Stimulated activated CD4-positive, alpha-beta T cell treated with anti-CD3 and anti-CD28 coated beads, Interleukin-1b, Interleukin-23, amount 100 ng/mL, for 48 hours (primary cell): ENCODE measurements at regions not wholly inside any gene's neighbourhood (a gene's known extent, or its start where the extent isn't known, plus 50 kb on each side); places are given as distances from the start of the nearest gene placed in this dataset.
A peak's percentile ranks its signal among the peaks of the same experiment; 100 is the strongest.
"Not testable (repeated sequence)": the region's sequence is repeated elsewhere in the genome, so short reads cannot be mapped to it uniquely, and the experiment has no call there.

Source experiments
- DNase-seq: peaks from one replicate; pipeline ENCODE4 v3.0.0-alpha.2; 2020

DNA sequence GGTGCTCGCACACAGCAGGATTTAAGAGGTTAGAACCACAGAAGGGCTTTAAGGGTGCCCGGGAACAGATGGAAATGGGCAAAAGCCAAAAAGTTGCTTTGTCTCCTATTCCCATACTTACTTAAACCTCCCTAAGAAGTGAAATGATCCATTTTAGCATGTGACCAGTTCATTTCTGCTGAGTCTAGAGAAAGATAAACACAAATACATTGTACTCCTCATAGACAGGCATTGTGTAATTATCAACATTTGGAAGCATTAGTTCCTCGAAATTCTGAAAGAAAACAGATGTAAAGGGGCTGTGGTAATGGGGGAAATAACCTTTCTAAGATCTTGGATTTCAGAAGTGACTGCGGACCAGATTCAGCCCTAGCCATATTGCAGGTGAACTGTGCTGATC lies 178.3 kb downstream of the CYB561 start:
- DNase-seq, result no peak

DNA sequence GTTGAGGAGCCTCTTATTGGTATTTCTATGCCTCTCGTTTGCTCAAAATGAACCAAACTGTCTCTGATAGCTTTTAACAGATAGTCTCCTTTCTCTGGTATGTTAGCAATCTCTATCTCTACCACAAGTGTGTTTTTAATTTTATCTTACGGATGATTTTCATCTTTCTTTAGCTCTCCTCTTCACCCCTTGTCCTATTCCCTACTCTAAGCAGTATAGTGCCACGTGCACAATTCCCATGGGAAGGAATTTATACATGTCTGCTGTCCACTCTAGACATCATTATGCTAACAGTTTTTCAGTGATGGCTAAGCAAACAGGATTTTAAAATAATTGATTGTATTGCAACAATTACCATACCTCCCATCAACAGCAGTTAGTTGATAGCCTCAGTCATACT lies 177.3 kb downstream of the CYB561 start:
- no peak for DNase-seq

DNA sequence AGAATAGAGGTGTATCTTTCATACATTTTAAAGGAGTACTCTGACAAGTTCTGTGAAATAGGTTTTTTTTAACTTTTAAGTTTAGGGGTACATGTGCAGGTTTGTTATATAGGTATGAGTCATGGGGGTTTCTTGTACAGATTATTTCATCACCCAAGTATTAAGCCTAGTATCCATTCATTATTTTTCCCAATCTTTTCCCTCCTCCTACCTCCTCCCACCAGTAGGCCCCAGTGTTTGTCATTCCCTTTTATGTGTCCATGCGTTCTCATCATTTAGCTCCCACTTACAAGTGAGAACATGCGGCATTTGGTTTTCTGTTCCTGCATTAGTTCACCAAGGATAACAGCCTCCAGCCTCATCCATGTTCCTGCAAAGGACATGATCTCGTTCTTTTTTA lies 175.5 kb downstream of the CYB561 start:
- DNase-seq, result no peak

DNA sequence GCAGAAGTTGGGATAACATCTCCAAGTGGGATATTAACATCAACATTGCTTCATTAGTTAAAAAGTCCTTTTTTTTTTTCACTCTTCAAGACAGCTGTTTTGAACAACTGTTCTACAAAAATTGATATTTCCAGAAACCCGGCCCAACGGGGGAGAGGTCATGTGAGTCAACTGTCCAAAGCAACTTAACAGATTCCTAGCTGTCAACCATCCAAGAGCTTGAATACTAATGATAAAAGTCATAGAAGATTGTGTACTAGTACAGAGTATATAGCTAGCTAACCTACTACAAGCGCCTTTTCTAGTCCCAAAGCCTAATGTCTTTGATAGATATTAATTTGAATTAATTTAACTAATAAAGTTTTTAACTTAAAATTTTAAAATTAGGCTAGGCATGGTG lies 172.0 kb downstream of the CYB561 start:
- DNase-seq, result no peak

DNA sequence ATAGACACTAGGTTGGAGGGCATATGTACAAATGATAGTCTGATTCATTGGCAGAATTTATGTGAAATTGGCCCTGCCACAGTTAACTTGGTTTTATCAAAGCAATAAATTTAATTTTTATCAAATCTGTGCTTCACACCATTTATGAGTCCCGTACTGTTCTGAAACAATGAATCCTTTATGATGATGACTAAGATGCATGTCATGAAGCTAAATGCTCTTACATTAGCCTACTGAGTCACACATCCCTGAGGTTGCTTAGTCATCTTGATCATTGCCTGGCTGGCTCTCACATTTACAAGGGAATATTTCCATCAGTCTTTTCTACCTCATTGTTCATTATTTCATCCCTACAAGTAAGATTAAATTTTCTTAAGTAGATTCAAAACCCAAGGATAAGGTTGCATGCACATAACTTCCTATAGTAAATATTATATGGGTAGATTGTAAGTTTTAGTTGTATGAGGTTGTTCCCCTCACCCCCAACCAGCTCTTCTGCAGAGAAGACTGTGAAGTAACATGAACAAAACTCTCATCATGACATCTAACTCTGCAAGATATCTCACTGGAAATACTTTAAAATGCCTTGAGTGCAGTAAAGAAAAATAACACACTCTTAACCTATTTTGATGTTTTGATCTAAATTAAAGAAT lies 170.7 kb downstream of the CYB561 start:
- peak; percentile 18 for DNase-seq

DNA sequence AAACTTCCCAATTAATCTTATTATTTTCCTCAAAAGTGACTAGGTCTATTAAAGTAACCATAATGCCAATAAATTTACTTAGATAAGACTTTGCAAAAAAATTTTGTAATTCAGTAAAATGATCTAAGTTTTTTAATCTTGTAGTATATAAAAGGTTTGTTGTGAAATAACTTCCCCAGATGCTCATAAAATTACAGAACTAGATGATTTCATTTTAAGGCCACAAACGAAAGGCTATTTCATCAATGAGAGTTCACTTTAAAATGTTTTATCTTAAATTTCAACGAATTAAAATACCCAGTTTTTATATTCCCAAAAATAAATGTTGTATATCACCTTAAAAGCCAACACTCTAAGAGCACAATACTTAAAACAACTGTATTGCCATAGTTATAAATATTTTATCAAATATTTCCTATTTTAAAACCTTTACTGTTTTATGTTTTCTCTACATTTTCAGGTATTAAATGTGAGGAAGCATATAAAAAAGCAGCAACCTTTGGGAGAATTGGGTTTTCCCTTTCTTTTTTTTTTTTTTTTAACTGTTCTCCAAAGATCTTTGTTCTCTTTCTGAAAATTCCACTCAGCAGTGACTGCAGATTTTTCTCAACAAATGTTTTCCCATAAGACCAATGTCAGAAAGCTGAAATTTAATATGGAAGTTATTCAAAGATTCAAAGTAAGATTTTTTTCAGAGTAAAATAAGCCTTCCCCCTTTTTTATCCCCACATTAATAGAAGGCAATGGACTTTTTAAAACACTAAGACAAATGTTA lies 169.9 kb downstream of the CYB561 start:
- DNase-seq, result no peak

DNA sequence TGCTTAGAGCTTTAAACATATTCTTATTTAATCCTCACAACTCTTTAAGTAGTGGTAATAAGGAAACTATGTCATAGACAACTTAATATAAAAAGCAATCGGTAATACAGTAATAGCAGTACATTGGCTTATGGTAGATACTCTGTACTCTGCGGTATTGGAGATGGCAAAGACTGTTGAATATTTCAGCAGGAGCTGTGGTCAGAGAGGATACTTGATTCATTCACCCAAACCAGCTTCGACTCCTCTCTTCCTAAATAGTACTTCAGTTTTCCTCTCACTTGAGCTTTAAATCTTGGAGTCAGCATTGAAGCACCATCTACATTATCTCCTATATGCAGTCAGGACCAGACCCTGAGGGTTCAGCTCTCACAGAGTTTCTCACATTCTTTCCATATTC lies 169.3 kb downstream of the CYB561 start:
- no peak for DNase-seq

DNA sequence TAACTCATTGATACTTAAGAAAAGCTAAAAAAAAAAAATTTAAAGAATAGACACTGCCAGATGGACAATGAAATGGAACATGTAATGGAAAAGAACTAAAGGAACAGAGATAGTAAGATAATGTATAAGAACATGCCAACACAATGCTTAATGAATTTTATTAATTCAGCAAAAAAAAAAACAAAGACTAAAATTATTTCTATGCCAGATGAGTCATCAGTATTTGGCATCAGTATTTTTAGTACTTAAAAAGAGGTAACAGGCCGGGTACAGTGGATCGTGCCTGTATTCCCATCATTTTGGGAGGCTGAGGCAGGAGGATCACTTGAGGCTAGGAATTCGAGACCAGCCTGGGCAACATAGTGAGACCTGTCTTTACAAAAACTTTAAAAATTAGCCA lies 168.5 kb downstream of the CYB561 start:
- no peak for DNase-seq

DNA sequence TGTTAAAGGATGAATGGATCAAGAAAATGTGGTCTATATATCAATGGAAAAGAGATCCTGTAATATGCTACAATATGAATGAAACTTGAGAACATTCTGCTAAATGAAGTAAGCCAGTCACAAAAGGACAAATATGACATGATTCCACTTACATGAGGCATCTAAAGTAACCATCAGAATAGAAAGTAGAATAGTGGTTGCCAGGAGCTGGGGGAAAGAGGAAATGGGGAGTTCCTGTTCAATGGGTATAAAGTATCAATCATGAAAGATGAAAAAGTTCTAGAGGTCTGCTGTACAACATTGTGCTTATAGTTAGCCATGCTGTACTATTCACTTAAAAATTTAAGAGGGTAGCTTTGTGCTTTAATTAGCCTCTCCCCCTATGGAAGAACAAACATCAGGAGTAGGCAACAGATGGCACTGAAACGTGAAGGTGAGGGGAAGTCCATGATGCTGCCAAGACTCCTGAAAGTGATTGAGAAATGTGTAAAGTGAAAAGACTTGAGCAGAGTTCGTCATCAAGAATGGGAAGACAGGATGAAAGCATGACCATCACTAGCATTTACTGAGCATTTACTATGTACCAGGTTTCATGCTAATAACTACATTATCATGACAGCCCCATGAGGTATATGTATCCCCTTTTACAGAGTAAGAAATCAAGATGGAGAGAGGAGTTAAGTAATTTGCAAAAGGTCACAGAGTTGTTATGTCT lies 167.2 kb downstream of the CYB561 start:
- no peak for DNase-seq

DNA sequence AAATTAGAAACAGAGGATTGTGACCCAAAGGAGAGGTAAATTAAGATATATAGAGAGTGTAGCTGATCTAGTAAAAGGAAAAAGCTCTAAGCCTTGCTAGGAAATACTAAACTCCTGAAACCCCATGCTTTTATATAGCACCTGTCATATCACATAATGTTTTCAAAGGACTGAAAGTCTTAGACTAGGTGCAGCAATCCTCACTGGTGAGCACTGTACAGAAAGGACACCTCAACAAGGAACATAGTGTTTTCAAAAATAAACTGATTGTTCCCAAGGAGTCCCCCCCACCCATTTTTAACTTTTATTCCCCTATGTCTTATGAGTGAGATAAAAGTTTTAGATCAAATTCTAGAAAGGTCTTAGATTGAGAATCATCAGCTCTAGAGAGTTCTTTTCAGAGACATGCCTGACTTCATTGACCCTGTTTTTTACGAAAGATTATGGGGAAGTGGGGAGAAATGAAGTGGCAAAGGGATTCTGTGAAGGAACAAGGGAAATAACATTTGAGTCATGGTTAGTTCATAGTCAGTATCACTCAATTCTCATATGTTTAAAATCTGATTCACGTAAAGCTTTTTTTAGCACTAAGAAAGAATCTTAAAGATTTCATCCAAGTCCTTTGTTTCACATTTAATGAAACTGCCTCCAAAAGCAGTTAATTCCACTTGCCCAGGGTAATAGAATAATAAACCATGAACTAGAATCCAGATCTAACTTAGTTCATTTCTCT lies 166.4 kb downstream of the CYB561 start:
- DNase-seq, result no peak

DNA sequence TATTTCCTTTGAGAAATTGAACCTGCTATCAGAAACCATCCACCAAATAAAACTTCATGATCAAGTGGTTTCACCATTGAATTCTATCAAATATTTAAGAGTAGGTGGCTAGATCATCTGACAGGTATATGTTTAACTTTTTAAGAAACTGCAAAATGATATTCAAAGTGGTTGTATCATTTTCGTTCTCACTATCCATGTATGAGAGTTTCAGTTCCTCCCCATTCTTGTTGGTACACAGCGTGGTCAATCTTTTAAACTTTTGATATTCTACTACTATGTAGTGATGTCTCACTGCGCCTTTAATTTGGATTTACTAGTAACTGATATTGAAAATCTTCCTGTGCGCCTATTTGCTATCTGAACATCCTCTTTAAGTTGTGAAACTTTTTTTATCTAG lies 163.7 kb downstream of the CYB561 start:
- DNase-seq, result no peak

DNA sequence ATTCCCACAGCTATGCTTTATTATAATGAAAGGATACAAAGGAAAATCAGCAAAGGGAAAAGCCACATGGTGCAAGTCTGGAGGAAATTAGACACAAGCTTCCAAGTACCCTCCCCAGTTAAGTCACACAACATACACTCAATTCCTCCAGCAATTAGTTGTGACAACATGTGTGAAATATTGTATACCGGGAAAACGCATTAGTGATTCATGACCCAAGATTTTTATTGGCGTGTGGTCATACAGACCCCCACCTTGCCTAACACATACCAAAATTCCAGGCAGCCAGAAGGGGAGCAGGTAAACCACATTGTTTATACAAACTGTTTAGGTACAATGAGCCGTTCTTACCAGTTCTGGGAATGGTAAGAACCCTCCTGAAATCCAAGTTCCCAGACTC lies 160.6 kb downstream of the CYB561 start:
- no peak for DNase-seq

DNA sequence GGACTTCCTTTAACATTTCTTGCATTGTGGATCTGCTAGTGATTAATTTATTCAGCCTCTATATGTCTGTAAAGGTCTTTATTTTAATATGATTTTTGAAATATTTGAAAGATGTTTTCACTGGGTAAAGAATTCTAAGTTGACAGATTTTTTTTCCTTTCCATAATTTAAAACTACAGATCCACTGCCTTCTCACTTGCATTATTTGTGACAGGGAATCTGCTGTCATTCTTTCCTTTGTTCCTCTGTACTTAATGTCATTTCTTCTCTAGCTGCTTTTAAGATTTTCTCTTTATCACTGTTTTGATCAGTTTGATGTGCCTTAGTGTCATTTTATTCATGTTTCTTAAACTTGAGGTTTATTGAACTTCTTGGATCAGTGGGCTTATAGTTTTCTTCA lies 159.9 kb downstream of the CYB561 start:
- no peak for DNase-seq

DNA sequence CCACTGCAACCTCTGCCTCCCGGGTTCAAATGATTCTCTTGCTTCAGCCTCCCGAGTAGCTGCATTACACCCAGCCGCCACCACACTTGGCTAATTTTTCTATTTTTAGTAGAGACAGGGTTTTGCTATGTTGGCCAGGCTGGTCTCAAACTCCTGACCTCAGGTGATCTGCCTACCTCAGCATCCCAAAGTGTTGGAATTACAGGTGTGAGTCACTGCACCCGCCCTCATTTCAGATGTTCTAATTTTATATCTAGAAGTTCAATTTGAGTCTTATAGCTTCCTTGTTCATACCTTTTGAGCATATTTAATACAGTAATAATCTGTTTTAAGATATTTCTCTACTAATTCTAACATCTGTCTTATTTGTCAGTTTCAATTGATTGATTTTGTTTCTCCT lies 159.1 kb downstream of the CYB561 start:
- DNase-seq, result not testable (repeated sequence)

DNA sequence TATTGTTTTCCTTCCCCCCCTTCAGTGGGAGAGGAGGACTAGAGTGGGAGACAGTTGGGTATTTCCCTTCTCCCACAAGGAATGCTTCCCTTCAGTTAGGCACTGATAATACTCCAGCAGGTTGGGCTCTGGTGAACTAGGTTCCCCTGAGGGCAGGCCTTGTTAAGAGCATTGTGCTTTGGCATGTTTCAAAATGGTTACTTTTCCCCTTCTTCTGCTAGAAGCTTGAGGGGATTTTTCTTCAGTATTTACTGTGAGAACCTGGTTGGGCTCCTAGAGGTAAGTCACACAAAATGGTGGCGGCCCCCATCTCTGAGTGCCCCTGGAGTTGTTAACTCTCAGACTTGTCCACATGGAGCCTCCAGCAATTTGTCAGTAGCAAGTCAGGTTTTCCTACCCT lies 156.2 kb downstream of the CYB561 start:
- no peak for DNase-seq

DNA sequence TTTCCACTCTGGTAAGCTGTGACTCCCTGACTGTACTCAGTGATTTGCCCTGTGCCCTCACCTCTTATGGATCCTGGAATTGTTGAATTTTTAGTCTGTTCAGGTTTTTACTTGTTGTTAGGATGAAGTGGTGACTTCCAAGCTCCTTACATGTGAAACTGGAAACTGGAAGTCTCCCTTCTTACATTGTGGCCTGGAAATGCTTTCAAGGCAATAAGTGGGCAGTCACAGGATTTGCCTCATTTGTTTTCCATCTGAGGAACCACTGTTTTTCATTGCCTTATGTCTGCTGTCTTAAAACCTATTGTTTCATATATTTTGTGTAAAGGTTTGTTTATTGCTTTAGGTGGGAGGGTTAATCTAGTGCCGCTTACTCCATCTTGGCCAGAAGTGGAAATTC lies 155.8 kb downstream of the CYB561 start:
- DNase-seq, result no peak

DNA sequence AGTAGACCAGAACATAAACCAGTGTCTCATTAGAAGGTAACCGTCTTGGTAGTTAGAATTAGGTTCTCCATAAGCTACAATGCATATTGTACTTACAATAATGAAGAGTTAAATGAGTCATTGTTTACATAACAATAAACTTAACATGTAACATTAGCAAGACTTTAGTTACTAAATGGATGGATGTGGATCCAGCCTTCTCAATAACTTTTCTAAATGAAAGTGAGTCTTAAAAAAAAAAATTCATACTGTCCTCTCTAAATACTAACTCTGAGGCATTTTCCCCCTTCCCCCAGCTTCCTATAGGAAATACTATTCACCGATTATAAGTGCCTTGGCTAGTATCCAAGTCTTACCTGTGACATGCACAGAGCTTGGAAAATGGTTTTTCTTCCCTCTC lies 155.3 kb downstream of the CYB561 start:
- no peak for DNase-seq

DNA sequence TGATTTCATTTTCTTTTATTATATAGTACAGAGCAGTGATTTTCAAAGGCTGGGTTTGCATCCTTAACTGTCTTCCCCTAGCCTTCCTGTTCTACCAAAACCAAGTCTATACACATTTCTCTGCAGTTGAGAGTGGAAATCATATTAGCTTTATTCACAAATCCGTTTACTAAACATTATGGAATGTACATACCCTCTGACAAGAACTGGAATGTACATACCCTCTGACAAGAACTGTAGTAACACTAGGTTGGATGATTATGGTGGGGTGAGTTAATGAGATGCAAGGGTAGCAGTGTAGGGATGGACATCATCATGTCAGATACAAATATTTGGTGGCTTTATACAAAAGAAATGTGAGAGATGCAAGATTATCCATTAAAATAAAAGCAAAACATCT lies 154.8 kb downstream of the CYB561 start:
- no peak for DNase-seq

DNA sequence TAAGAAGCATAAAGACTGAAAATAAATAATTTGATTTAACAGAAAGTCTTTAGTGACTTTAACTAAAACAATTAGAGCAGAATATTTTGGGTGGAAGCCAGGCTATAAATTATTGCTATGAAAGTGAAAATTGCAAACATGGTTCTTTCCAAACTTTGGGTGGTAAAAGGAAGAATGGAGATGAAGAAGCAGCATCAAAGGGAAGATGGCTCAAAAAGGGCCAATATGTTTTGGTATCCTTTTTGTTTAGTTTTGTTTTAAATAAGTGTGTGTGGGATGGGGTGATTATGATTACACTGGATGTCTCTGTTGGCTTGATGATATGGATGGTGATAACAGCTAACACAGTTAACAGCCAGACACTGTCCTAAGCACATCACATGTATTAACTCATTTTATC lies 153.7 kb downstream of the CYB561 start:
- DNase-seq, result no peak

DNA sequence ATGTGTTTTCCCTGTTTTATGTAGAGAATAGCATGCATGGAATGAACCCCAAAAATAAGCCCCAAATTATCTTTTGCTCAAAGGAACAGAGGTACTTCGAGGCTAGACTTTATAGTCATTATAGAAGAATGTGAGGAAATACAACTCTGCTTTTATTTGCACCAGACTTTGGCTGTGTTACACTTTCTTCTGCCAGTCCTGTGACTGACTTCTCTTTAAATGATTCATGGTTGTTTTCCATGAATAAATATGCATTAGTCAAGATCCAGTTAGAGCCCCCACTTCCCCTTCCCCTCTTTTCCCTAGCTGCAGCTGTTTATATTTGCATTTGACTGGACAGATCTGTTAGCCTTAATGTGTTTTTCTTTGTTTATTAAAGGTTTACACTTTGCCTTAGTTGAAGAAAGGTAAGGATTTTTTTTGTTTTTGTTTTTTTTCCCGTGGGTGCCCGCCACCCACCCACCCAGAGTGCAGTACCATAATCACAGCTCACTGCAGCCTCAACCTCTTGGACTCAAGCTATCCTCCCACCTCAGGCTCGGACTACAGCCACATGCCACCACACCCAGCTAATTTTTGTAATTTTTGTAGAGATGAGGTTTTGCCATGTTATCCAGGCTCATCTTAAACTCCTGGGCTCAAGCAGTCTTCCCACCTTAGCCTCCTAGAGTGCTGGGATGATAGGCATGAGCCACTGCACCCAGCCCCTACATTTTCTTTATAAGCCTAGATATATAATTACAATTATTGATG lies 152.6 kb downstream of the CYB561 start:
- no peak for DNase-seq

DNA sequence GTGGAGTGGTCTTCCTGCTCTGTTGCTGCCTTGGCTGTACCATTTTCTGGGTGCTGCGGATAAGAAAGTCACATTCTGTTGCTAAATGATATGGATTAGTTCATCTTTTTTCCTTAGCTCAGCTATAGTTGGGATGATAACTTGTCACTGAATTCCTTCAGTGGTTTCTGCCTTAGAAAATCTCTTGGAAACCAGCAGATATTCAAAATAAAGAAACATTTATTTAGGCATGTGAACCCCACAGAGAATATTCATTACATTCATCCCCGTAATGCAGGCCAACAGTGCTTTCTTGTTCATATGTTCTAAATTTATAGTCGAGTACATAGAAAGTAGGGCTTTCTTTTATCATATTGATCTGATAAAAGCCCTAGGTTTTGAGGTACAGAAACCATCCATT lies 151.3 kb downstream of the CYB561 start:
- no peak for DNase-seq

DNA sequence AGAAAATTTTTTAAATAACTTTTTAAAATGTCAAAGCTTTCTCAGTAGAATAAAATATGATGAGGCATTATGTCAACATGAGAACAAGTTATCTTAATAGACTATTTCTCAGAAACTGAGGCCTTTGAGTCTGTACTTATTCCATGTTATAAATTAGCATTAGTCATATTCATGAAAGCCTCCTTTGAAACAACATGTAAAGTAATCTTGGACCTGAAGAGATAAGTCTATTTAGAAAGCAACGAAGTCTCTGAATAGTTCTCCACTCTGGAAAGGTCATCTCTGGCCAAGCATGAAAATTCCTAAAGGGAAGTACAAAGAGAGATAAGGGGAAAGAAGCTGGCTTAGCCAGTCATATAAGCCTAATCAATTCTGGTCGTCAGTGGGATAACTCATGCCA lies 150.8 kb downstream of the CYB561 start:
- DNase-seq, result no peak
